ENCODE measurements at regions not wholly inside any gene's neighbourhood (a gene's known extent, or its start where the extent isn't known, plus 50 kb on each side); places are given as distances from the start of the nearest gene placed in this dataset.

GRCh38 chr2:2520401-2520811 lies 189.3 kb upstream of the MYT1L start:
- no peak for TF ChIP-seq CTCF (IDR thresholded peaks at IDR 0.05)
- no peak for TF ChIP-seq POLR2AphosphoS5 (IDR thresholded peaks at IDR 0.05)
- TF ChIP-seq POLR2A (IDR thresholded peaks at IDR 0.05), result no peak
